ENCODE measurements at regions not wholly inside any gene's neighbourhood (a gene's known extent, or its start where the extent isn't known, plus 50 kb on each side); places are given as distances from the start of the nearest gene placed in this dataset.

DNA sequence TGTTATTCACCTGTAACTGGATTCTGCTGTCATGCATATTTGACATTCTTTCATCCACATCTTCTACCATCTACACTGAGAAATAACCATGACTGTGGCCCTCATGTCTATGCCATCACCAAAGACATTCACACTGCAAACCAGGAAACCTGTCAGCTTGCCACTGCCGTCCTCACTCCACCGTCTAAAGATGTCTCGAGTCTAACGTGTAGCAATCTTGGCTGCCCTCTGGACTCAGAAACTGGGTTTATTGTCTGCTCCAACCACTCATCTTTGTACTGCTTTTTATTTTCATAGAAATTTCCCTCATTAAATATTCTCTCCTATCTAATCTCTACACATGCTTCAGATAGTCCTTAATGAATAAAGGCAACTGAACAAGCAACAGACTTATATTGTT, 57.1 kb downstream of the CRYGS start:
- TF ChIP-seq, protein P1, sequence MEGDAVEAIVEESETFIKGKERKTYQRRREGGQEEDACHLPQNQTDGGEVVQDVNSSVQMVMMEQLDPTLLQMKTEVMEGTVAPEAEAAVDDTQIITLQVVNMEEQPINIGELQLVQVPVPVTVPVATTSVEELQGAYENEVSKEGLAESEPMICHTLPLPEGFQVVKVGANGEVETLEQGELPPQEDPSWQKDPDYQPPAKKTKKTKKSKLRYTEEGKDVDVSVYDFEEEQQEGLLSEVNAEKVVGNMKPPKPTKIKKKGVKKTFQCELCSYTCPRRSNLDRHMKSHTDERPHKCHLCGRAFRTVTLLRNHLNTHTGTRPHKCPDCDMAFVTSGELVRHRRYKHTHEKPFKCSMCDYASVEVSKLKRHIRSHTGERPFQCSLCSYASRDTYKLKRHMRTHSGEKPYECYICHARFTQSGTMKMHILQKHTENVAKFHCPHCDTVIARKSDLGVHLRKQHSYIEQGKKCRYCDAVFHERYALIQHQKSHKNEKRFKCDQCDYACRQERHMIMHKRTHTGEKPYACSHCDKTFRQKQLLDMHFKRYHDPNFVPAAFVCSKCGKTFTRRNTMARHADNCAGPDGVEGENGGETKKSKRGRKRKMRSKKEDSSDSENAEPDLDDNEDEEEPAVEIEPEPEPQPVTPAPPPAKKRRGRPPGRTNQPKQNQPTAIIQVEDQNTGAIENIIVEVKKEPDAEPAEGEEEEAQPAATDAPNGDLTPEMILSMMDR (IDR thresholded peaks at IDR 0.05) = no peak
- no peak for TF ChIP-seq EP300 (IDR thresholded peaks at IDR 0.05)

All from tibial nerve (tissue), 4 donors.